ENCODE measurements at regions not wholly inside any gene's neighbourhood (a gene's known extent, or its start where the extent isn't known, plus 50 kb on each side); places are given as distances from the start of the nearest gene placed in this dataset.
"Not testable (repeated sequence)": the region's sequence is repeated elsewhere in the genome, so short reads cannot be mapped to it uniquely, and the experiment has no call there.

DNA sequence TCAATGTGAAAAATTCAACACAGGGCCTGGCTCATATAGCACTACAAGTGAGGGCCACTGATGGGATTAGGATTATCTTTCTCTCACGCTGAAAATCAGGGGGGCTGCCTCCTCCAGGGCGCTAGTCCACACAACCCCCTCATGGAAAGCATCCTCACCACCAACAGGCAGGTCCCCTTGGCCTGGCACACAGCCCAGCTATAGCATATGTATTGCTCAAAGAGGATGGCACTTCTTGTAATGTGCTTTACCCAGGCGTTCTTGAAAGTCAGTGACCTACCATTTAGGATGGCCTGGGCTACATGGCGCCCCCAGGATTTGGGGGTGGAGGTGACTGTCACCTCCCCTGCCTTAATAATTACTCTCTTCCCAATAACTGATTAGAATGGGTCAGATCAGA, 71.0 kb upstream of the LSM6 start:
- TF ChIP-seq, protein P1, sequence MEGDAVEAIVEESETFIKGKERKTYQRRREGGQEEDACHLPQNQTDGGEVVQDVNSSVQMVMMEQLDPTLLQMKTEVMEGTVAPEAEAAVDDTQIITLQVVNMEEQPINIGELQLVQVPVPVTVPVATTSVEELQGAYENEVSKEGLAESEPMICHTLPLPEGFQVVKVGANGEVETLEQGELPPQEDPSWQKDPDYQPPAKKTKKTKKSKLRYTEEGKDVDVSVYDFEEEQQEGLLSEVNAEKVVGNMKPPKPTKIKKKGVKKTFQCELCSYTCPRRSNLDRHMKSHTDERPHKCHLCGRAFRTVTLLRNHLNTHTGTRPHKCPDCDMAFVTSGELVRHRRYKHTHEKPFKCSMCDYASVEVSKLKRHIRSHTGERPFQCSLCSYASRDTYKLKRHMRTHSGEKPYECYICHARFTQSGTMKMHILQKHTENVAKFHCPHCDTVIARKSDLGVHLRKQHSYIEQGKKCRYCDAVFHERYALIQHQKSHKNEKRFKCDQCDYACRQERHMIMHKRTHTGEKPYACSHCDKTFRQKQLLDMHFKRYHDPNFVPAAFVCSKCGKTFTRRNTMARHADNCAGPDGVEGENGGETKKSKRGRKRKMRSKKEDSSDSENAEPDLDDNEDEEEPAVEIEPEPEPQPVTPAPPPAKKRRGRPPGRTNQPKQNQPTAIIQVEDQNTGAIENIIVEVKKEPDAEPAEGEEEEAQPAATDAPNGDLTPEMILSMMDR (conservative IDR thresholded peaks at IDR 0.05; ENCODE audit: control insufficient read depth, insufficient read depth, low read depth, low read length) = no peak
- H3K4me3 ChIP-seq (ENCODE audit: control insufficient read depth, low read depth, low read length) = no peak overlapping the region
- DNase-seq (ENCODE audit: low read depth) = no peak

DNA sequence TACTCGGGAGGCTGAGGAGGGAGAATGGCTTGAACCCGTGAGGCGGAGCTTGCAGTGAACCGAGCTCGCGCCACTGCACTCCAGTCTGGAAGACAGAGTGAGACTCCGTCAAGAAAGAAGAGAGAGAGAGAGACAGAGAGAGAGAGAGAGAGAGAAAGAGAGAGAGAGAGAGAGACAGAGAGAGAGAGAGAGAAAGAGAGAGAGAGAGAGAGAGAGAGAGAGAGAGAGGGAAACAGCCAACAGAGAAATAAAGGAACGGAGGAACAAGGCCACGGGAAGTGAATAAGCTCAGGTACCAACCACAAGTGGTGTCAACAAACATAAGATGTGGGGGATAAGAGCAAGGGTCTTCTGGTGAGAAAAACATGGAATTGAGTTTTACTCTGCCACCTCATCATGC, 71.5 kb upstream of the LSM6 start:
- DNase-seq (ENCODE audit: low read depth) = not testable (repeated sequence)

DNA sequence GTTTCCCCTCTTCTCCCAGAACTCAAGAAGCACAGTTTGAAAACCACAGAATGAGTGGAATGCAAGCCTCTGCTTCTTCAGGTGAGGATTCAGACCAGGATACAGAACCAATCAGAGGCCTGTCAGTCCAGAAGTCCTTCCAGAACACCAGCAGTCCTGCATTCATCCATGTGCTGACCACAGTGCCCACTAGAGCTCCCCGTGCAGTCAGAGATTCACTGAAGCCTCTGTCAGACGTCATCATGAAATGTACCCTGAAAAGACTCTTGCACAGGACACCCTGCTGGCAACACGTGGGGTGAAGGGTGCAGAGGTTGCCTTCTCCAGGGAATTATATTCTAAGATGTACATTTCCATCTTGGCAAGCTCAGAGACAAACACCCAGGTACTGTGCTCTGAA, 75.9 kb upstream of the LSM6 start:
- TF ChIP-seq, protein P1 (conservative IDR thresholded peaks at IDR 0.05; ENCODE audit: control insufficient read depth, insufficient read depth, low read depth, low read length) = no peak
- DNase-seq (ENCODE audit: low read depth) = no peak
- no peak overlapping the region for H3K4me3 ChIP-seq (ENCODE audit: control insufficient read depth, low read depth, low read length)

More for the DNA sequence above, 71.5 kb upstream of the LSM6 start:
- H3K4me3 ChIP-seq (ENCODE audit: control insufficient read depth, low read depth, low read length) = not testable (repeated sequence)

DNA sequence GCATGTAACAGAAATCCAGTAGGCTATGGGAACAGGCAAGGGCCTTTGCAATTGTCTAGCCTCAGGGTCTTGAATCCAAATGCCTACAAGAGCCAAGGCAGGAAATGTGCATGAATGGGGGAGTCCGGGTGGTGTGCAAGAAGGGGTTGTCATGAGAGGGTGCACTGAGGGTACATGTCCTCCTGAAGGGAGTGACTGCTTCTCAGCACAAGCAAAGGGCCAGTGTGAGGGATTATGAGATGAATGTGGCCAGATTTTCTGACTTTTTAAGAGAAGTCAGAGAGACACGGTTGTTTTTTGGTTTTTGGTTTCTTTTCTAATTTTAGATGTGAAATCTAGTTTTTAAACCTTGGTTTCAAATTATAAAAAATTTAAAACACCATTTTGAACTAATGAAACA, 76.5 kb upstream of the LSM6 start:
- TF ChIP-seq, protein P1 (conservative IDR thresholded peaks at IDR 0.05; ENCODE audit: control insufficient read depth, insufficient read depth, low read depth, low read length) = no peak

DNA sequence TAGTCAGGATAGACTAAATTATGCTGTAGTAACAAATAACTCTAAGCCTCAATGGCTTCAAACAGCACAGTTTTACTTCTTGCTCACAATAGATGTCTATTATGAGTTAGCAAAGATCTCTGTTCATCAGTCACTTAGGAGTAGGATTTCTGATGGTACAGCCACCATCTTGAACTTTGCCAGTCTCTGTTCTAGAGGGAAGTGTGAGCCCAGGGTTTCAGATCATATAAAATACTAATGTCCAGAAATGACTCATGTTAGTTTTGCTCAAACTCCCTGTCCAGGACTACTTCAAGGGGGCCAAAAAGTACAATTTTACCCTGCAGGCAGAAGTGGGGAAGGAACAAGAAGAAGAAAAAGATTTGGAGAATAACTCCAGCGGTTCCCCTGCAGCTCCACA, 77.1 kb upstream of the LSM6 start:
- H3K4me3 ChIP-seq (ENCODE audit: control insufficient read depth, low read depth, low read length) = no peak overlapping the region
- TF ChIP-seq, protein P1 (conservative IDR thresholded peaks at IDR 0.05; ENCODE audit: control insufficient read depth, insufficient read depth, low read depth, low read length) = no peak
- no peak for DNase-seq (ENCODE audit: low read depth)

More for the DNA sequence above, 76.5 kb upstream of the LSM6 start:
- no peak for DNase-seq (ENCODE audit: low read depth)
- H3K4me3 ChIP-seq (ENCODE audit: control insufficient read depth, low read depth, low read length) = no peak overlapping the region

DNA sequence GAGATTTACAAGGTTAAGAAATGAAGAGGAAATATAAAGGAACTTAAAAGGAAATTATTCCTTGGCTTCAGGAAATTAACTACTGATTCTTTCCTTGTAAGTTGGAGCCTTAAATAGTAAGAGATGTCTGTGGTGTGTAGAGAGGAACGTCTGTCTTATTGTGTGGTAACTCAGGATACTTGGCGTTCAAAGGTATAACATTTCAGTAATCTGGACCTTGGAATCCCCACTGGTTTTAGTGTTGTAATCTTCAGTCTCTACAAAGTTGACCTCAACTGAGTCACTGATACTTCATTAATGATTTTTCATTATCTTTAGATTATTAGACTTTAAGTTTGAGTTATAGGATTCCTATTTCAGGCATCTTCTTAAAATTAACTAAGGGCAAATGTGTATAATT, 79.1 kb upstream of the LSM6 start:
- no peak overlapping the region for H3K4me3 ChIP-seq (ENCODE audit: control insufficient read depth, low read depth, low read length)
- no peak for DNase-seq (ENCODE audit: low read depth)
- TF ChIP-seq, protein P1 (conservative IDR thresholded peaks at IDR 0.05; ENCODE audit: control insufficient read depth, insufficient read depth, low read depth, low read length) = no peak

DNA sequence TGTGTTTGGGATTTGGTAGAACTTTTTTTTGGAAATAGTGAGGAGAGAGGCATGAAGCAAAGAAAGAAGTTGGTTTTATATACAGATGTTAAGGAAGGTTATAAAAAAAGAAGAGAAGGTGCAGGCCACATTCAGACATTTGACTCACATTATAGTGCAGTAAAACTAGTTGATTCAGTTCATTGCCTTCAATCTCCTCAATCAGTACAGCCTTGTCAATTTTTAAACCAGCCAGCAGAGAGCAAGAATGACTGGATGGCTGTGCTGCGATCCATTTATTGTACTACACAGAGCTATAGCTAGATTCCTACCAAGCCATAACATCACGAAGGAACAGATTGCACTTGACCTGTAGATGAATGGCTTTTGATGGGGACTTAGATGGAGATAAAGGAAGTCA, 79.7 kb upstream of the LSM6 start:
- TF ChIP-seq, protein P1 (conservative IDR thresholded peaks at IDR 0.05; ENCODE audit: control insufficient read depth, insufficient read depth, low read depth, low read length) = no peak
- DNase-seq (ENCODE audit: low read depth) = no peak
- H3K4me3 ChIP-seq (ENCODE audit: control insufficient read depth, low read depth, low read length) = no peak overlapping the region

Measured in fibroblast of mammary gland (primary cell).